NCI-H345 (cell line): ENCODE measurements at regions not wholly inside any gene's neighbourhood (a gene's known extent, or its start where the extent isn't known, plus 50 kb on each side); places are given as distances from the start of the nearest gene placed in this dataset.

Source experiments
- DNase-seq: peaks from one replicate; lab custom pipeline; 2025; lab: John Stamatoyannopoulos, UW

DNA sequence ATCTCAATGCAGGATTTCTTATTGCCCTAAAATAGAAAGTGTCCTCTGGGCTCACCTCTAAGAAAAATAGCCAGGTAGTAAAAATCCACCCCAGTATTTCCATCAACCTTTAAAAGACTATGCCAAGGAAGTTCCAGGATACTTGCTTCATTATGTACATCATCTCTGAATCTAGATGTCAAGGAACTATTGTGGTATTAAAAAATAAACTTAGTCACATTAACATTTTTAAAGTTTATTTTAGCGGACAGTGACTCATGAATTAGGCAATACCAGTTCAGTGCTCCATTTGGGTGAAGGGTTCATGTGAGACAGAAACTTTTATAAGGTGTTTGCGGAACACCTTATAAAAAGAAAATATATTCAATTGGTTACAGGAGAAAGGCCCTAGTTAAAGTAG, 209.2 kb downstream of the ADAM29 start:
- no peak for DNase-seq

DNA sequence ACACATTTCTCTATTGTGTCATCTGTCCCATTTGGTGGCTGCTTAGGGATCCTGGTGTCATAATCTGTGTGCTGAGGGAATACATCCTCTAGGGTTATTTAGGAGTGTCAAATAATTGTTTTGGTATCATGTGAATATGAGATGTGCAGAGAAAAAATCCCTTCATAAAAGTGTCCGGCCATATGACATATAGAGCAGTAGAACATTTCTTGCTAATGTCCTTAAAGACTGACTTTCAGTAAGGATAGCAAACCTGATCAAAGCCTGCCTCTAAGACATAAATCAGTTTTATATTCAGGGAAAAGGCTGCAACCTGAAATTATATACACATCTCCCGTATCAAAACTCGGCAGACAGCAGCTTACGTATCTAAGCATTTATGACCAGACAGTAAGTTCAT, 211.6 kb downstream of the ADAM29 start:
- DNase-seq: no peak

DNA sequence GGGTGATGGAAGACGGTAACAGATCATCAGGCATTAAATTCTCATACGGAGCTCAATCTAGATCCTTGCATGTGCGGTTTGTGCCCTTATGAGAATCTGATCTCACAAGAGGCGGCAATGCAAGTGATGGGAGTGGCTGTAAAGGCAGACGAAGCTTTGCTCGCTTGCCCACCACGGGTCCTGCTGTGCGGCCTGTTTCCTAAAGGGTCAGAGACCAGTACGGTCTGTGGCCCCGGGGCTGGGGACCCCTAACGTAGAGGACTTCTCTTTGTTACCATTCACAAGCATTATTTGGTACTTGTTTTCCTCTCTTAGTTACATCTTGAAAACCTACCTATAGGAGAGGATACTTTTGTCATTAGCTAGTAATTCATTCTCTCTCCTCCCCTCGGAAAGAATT, 221.0 kb downstream of the ADAM29 start:
- no peak for DNase-seq

DNA sequence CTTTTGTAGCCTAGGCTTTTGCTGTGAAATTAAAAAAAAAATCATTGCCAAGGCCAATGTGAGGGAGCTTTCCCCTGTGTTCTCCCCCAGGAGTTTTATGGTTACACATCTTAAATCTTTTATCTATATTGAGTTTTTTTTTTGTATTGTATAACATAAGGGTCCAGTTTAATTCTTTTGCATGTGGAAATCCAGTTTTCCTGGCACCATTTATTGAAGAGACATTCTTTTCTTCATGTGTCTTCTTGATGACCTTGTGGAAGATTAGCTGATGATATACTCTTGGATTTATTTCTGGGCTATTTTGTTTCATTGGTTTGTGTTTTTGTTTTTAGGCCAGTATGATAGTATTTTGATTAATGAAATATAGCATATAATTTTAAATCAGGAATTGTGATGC, 225.0 kb downstream of the ADAM29 start:
- no peak for DNase-seq

DNA sequence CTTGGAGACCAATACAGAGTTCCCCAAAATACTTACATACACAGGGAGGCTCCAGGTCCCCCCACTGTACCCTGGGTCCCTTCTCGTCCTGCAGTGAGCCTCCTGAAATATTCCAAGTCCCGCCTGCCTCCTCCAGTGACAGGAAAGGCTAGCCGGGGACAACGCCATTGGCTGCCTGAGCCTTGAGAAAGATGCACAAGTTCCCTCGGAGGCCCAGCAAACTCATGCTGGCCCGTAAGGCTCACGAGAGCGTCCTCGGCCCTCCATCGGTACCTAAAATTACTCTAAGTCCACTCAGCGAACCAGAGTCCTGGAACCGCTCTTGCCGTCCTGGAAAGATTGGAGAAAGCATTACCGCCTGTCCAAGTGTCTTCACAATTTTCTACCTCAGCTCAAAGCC, 228.6 kb downstream of the ADAM29 start:
- no peak for DNase-seq

DNA sequence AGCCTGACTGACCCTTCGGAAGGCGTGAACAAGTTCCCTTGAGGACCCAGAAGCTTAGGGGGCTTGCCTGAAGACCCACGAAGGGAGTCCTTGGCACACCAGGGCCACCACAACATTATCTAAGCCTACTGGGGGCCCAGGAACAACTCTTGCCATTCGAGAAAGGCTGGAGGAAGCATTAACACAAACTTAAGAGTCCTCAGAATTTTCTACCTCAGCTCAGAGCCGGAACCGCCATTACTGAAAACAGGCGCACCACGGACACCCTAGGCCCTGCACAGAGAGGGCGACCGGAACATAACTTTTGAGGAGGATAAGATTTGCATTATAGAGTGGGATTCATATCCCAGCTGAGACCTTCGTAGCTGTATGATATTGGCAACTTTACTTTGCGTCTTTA, 229.1 kb downstream of the ADAM29 start:
- no peak for DNase-seq

DNA sequence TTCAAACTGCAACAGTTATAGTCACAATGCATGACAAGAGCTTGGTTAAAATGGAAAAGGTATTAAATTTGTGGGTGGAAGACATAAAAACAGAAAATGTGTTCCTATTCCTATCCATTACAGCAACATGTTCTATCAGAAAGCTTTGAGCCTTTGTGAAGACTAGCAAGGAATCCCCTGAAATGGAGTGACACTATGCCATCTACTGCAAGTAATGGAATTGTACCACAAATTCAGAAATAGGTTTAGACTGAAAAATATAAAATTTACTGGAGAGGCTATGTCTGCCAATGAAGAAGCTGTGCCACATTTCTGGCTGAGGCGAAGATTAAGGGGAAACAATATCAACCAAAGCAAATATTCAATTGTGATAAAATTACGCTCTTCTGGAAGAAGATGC, 247.9 kb downstream of the ADAM29 start:
- DNase-seq: no peak

DNA sequence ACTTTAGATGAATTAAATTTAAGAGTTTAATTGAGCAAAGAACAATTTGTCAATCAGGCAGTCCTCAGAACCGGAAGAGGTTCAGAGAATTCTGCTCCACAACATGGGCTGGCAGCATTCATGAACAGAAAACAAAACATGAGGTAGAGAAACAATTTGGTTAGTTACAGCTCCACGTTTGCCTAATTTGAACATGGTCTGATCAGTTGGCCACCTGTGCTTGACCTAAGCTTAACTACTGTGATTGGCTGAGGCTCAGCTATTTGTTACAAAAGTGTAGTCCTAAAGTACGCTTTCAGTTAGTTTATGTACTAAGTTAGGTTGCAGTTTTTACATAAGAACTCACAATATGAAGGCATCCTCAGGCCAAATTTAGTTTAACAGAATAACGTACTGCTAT, 258.6 kb downstream of the ADAM29 start:
- no peak for DNase-seq

DNA sequence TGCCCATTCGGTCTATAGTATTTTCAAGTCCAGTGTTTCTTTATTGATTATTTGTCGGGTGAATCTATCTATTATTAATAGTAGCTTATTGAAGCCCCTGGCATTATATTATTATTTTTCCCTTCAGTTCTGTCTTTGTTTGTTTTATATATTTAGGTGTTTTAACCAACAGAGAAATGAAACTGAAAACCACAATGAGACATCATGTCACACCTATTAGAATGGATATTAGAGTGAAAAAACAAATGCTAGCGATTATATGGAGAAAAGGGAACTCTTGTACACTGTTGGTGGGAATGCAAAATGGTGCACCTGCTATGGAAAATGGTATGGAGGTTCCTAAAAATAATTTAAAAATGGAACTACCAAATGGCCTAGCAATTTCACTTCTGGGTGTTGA, 272.5 kb downstream of the ADAM29 start:
- DNase-seq: no peak

DNA sequence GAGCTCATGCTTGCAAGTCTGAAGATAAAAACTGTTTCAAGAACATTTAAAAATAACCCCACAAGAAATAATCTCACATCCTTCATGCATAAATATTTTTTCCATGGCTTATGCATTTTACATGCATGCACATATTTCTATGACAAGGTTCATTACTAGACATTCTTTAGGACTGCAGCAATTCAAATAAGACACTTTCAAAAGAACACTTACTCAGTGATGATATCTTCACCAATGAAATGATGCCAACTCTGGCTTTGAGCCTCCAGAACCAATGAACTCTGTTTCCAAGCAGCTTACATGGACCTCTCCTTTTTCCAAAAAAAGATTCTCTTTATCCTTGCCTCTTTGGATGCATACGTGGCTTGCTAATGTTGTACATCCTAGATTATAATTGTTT, 279.9 kb downstream of the ADAM29 start:
- no peak for DNase-seq

DNA sequence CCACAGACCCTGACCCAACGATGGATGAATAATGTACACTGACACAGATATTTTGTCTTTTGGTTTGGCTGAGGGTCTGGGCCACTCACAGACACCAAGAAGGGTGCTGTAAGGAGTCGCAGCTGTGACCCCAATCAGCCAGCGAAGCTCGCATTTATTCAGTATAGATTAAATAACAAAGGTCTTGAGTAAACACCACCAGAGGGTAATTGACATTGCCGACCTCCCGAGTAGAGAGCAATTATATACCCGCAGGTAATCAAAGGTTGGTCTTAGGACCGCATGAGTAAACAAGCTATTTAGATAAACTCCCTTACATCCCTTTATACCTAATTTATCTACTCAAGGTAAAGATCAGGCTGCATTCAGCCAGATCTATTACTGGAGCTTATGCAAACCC, 297.1 kb downstream of the ADAM29 start:
- DNase-seq: no peak

DNA sequence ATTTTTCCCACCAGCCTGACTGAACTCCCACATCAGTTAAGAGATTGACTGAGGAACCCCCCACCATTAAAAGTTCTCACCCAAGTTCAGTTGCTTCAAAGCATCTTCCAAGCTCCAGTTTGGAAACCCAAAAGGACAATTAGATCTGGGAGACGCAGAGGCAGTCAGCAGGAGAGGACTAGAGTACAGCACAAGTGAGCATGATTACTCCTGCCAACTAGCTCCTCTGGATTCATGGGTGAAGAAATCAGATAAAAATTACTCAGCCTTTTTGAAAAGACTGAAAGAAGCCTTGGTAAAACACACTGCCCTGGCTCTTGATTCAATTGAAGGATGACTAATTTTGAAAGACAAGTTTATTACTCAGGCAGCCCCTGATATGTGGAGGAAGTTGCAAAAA, 297.5 kb downstream of the ADAM29 start:
- DNase-seq: no peak

DNA sequence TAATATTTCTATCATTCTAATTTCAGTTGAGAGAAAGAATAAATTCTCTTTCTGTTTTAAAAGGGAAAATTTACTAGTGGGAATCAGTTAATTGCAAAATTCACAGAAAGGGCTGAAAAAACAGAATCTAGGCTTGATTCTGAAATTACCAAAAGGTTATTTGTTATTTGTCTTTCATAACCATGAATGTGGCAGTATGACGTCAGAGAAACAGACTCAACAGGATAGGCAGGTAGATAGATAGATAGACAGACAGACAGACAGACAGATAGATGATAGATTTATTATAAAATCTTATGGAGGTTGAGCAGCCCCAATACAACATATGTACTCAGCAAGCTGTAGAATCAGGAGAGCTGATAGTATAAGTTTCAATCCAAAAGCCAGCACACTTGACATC, 311.0 kb downstream of the ADAM29 start:
- DNase-seq: no peak

DNA sequence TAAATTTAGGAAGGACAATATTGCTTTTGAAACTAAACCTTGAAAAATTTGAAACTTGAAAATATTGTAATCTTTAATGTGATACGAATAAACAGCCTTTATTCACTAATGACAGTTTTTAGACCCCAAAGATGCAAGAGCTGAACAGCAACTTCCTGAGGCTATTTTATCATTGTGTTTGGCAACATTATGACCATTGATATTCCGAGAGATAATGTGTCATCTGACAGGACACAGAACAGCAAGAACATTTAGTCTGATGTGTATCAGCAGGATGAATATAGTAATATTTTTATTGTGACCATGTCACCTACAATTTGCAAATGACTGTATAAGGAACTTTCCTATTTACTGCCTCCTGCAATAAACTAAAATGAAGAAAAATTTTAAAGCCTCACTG, 316.0 kb downstream of the ADAM29 start:
- no peak for DNase-seq

DNA sequence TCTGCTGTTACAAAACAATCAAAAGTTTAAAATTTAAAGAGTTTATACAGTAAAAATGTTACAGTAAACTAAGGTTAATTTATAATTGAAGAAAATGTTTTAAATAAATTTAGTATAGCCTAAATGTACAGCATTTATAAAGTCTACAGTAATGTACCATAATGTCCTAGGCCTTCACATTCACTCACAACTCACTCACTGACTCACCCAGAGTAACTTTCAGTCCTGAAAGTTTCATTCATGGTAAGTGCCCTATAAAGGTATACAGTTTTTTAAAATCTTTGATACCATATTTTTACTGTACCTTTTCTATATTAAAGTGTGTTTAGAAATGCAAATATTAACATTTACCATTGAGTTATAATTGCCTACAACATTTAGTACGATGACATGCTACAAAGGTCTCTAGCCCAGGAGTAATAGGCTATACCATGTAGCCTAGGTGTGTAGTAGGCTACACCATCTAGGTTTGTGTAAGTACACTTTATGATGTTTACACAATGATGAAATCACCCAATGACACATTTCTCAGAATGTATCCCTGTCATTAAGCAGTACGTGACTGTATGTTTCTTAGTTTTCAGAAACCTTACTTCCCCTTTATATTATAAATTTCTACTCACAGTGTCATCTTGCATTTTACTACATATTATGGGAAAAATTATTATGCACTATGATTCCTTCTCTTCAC, 320.8 kb downstream of the ADAM29 start:
- no peak for DNase-seq

DNA sequence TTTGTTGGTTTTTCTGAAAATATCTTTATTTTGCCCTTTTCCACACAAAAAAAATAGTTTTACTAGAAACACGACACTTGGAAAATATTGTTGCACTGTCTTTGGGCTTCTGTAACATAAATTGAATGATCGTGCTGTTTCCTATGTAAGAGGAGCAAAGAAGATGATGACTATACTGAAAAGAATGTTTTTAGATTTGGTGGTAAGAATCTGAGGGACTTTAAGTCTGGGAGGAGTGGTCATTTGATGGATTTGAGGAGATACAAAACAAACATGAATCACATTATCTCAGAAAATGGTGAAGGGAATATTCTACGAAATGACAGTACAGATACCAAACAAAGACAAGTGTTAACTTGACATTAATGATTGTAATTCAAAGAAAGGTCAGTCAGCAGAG, 328.8 kb downstream of the ADAM29 start:
- no peak for DNase-seq

DNA sequence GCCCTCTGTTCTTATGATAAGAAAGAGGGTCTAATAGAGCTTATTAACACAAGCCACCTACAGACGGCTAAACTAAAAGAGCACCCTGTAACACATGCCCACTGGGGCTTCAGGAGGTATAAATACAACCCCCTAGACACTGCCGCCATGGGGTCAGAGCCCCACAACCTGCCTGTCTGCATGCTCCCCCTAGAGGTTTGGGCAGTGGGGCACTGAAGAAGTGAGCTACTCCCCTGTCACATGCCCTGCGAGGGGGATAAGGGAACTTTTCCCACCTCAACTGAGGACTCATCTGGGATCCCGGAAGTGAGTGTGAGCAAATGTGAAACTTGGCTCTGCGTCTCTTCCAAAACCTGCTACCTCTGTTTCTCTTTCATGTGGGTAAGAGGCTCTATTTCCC, 334.5 kb downstream of the ADAM29 start:
- no peak for DNase-seq

DNA sequence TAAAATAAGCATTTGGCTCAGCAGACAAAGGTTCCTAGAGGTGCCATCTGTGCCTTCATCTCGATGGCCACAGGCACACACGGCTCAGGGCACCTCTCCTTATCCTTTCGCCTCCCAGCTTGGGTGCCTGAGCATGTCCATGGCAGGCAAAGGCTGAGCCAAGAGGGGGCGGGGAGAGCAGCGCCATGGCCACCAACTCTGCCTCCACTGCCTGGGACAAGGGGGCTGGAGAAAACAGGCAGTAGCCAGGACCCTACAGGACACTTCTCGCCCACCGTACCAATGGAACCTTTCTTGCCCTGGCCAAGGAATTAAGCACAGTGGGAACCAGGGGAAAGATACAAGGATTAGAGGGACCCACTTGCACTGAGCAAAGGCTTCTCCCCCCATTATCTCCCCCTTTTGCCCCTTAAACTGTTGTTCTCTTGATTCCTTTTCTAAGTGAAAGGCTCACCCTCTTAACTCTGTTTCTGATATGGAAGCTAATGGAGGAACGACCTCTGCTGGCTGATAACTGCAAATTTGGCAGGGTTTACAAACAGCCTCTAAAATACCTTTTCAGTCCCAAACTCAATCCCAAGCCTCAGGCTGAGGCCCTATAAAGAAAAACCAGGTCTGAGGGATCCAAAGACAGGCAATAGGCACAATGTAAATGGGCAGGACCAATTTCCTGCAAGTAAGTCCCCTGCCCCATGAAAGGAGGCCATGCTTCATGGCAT, 335.2 kb downstream of the ADAM29 start:
- DNase-seq: no peak

DNA sequence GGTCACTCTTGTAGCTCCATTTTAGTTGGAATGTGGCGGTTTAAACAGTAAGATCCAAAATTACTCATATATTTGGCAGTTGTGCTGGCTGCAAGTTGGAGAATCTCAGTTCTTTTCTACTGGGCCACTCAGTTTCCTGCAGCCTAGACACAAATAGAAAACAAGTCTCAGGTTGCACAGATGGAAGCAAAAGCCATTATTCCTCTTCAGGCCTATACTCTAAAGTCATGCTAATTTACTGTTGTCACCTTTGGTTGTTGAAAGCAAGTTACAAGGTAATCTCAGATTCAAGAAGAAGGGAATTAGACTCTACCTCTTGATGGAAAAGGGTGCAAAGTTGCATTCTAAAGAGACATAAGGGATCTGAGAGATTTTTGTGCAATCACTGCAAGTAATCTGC, 345.4 kb downstream of the ADAM29 start:
- DNase-seq: no peak

DNA sequence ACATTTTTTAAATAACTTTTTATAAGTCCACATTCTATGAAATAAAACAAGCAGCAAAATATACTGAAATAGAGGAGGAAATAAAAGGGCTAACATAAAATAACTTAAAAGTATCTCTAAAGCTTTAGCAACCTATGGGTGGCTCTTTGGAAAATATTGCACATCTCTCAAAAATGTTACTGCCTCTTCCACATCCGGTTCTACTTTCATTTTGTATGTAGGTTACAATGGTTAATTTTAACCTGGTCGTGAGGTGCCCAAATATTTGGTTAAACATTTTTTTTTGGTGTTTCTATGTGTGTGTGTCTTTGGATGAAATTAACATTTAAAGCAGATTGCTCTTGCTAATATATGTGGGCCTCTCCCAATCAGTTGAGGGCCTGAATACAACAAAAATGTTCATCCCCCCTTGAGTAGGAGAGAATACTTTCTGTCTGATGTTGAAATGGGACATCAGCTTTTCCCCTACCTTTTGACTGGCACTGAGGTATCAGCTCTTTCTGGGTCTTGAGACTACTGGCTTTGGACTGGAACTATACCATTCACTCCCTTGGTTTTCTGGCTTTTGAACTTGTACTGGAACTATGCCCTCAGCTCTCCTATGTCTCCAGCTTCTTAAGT, 353.0 kb downstream of the ADAM29 start:
- DNase-seq: no peak

DNA sequence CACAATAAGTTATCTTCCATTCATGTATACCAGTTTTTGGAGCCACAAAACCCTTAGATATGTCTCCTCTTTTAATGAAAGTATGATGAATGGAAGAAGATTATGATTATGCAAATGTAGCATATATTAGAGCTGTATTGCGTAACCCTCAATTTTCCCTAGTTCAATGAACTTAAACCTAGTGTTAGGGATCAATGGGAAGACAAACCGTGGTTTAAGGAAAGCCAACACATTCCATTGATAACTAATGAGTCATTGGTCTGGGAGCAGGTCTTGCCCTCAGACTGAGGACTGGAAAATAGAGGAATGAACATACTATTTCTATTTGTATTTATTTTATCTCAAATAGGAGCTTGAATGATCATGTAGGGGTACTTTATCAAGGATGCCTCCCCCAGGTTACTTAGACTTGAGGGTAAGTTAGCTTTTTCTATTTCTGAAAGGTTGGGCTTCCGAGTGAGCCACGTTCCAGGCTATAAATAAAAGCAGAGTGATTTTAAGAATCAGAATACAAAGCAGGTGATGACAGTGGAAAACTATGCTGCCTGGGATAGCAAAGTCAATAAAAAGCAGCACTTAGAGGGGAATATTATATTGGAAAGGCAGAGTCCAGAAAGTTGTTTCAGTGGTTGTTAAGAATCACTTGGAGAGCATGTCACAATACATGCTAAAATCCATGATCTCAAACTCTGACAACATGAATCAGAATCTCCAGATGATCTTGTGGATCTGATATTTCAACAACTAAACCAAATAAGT, 356.0 kb downstream of the ADAM29 start:
- DNase-seq: no peak

DNA sequence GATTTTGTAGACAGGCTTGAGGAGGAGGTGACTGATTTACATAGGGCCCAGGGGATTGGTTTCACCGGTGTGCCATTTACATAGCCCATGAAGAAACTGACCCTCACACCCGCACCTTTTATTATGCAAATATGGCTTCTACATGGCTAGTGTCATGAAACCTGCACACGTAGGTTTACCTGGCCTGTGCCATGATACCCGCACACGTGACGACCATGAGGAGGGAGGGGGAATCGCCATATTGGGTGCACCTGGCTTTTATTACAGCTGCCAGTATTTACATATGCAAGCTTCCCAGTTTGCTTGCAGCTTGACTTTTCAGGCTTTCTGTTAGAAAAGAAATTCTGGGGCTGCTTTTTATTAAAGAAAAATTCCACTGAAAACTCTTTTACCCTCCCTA, 359.7 kb downstream of the ADAM29 start:
- no peak for DNase-seq

DNA sequence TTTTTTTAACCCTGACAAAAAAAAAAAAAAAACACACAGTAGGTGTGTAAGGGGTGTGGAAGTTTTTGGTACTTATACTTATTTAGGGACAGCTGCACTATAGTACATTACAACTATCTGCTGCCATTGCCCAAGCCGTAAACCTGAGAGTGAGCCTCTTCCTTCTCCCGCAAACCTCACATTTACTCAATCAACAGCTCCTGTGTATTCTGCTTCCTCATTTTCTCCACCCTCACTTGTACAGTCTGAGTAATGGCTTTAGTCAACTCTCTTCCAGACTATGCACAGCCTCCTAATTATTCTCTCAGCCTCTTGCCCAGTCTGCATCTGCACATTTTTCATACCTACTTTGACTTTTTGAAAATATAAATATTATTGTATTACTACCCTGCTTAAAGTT, 362.0 kb downstream of the ADAM29 start:
- no peak for DNase-seq
